Right kidney (tissue), 1 donor: ENCODE measurements at regions not wholly inside any gene's neighbourhood (a gene's known extent, or its start where the extent isn't known, plus 50 kb on each side); places are given as distances from the start of the nearest gene placed in this dataset.

Source experiments
- DNase-seq: peaks from one replicate; pipeline ENCODE4 v3.0.0-alpha.2; 2016

GRCh38 chr12:71071536-71072097, 86.2 kb downstream of the TSPAN8 start:
- DNase-seq: no peak

- DNase-seq: no peak
Measured at GRCh38 chr12:71070416-71071128, 87.2 kb downstream of the TSPAN8 start.

- no peak for DNase-seq
Measured at GRCh38 chr12:71069311-71069710, 88.5 kb downstream of the TSPAN8 start.

GRCh38 chr12:71063087-71063486, 94.7 kb downstream of the TSPAN8 start:
- DNase-seq: no peak

- peak; percentile 8 for DNase-seq
Measured at GRCh38 chr12:71061451-71061850, 96.3 kb downstream of the TSPAN8 start.

- no peak for DNase-seq
Measured at GRCh38 chr12:71060426-71060825, 97.4 kb downstream of the TSPAN8 start.

- DNase-seq: no peak
Measured at GRCh38 chr12:71057330-71057729, 100.5 kb downstream of the TSPAN8 start.

GRCh38 chr12:71054551-71054950, 103.2 kb downstream of the TSPAN8 start:
- no peak for DNase-seq

- DNase-seq: no peak
Measured at GRCh38 chr12:71046215-71046614, 111.6 kb downstream of the TSPAN8 start.

GRCh38 chr12:71045781-71046180, 112.0 kb downstream of the TSPAN8 start:
- DNase-seq: no peak

GRCh38 chr12:71041476-71041875, 116.3 kb downstream of the TSPAN8 start:
- no peak for DNase-seq

GRCh38 chr12:71038960-71039359, 118.4 kb upstream of the PTPRR start:
- no peak for DNase-seq

- DNase-seq: no peak
Measured at GRCh38 chr12:71036526-71036925, 116.0 kb upstream of the PTPRR start.

- no peak for DNase-seq
Measured at GRCh38 chr12:71032933-71033332, 112.4 kb upstream of the PTPRR start.

- no peak for DNase-seq
Measured at GRCh38 chr12:71029302-71029701, 108.8 kb upstream of the PTPRR start.

- no peak for DNase-seq
Measured at GRCh38 chr12:71027856-71028255, 107.3 kb upstream of the PTPRR start.

GRCh38 chr12:71024827-71025226, 104.3 kb upstream of the PTPRR start:
- no peak for DNase-seq

- DNase-seq: no peak
Measured at GRCh38 chr12:71024281-71024680, 103.7 kb upstream of the PTPRR start.

GRCh38 chr12:71021491-71021890, 101.0 kb upstream of the PTPRR start:
- DNase-seq: no peak

GRCh38 chr12:71019282-71019831, 98.8 kb upstream of the PTPRR start:
- no peak for DNase-seq

- no peak for DNase-seq
Measured at GRCh38 chr12:71018682-71019081, 98.1 kb upstream of the PTPRR start.

GRCh38 chr12:71014180-71014785, 93.7 kb upstream of the PTPRR start:
- DNase-seq: no peak

- no peak for DNase-seq
Measured at GRCh38 chr12:71011261-71011660, 90.7 kb upstream of the PTPRR start.

GRCh38 chr12:71010143-71010479, 89.6 kb upstream of the PTPRR start:
- DNase-seq: no peak
